ENCODE measurements at regions not wholly inside any gene's neighbourhood (a gene's known extent, or its start where the extent isn't known, plus 50 kb on each side); places are given as distances from the start of the nearest gene placed in this dataset.

DNA sequence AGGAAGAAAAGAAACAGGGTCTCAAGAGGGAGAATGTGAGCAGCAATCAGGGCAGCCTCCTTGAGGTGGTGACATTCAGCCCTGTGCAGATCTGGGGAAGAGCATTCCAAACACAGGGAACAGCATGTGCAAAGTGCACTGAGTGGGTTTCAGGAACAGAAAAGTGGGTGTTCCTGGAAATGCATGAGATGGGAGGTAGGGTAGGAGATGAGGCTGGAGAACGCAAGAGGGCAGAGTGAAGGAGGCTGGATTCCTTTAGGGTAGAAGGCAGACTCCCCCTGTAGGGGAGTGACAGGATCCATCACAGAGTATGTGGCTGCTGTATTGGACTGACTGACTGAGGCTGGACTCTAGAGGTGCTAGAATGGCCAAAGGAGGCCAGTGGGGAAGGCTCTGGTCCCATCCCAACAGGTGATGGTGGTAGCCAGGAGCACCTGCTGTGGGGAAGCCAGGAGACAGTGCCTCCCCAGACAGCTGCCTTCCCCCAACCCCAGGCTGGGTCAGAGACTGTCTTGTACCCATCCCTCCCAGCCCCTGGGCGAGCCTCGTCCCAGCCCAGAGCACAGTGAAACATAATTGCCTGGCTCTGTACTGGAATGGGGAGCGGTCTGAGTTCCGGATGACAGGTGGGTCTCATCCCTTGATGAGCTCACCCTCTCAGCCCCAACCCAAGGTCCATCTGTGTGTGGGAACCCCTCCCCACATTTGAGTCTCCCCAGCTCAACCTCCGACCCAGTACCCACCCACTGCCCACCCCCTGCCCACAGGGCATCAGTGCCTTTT lies 419.4 kb downstream of the MN1 start:
- Histone ChIP-seq H3K14ac (ENCODE audit: insufficient read depth, low read length) (no peak overlapping the region), H2BK120ac (ENCODE audit: low read depth, low read length, poor library complexity, severe bottlenecking) (no peak overlapping the region), H3K23ac (ENCODE audit: insufficient read length, low read depth, low read length) (no peak overlapping the region), H3T11ph (ENCODE audit: low read length) (no peak overlapping the region), H3K79me2 (ENCODE audit: insufficient read depth, low read length) (no peaks in the 10 kb centered on the region), H3K27ac (ENCODE audit: insufficient read length, low read depth, low read length) (no peak overlapping the region), H4K8ac (replicated peaks; ENCODE audit: insufficient read length, low read depth, low read length) (no peak overlapping the region), H2BK5ac (ENCODE audit: insufficient read length, low read length) (no peak overlapping the region), H3K9me3 (ENCODE audit: control insufficient read depth, low read depth, low read length) (no peaks in the 10 kb centered on the region), H3K18ac (ENCODE audit: insufficient read length, low read depth, low read length) (no peak overlapping the region), H3K27me3 (ENCODE audit: insufficient read depth, low read length) (no peaks in the 10 kb centered on the region), H4K5ac (ENCODE audit: insufficient read length, low read depth, low read length) (no peak overlapping the region), H4K91ac (ENCODE audit: insufficient read length, low read depth, low read length) (no peak overlapping the region), H3K4me2 (ENCODE audit: insufficient read depth, insufficient read length, low read length) (no peak overlapping the region), H2BK15ac (ENCODE audit: low read depth, low read length) (no peak overlapping the region), H2BK12ac (ENCODE audit: insufficient read length, low read depth, low read length) (no peak overlapping the region), H3K23me2 (ENCODE audit: insufficient read length, low read depth, low read length, poor library complexity, severe bottlenecking) (peaks cover 2% of the 10 kb centered on the region), H2BK20ac (ENCODE audit: low read depth, low read length, poor library complexity, severe bottlenecking) (no peak overlapping the region), H2AFZ (ENCODE audit: low read length) (no peak overlapping the region), H3K56ac (ENCODE audit: insufficient read length, low read depth, low read length) (no peak overlapping the region), H3K9ac (ENCODE audit: extremely low read depth, insufficient read length, low read length) (no peak overlapping the region), H3K4ac (ENCODE audit: low read depth, low read length) (no peak overlapping the region), H4K20me1 (ENCODE audit: control insufficient read depth, insufficient read depth, insufficient read length) (no peaks in the 10 kb centered on the region), H2AK5ac (ENCODE audit: insufficient read length, low read length) (no peak overlapping the region), H3K79me1 (ENCODE audit: insufficient read depth, low read depth, low read length, poor library complexity, severe bottlenecking) (no peaks in the 10 kb centered on the region), H3K4me1 (ENCODE audit: insufficient read depth, low read length) (no peaks in the 10 kb centered on the region)
- H3K27ac Mint-ChIP-seq: no peak overlapping the region
- no peaks in the 10 kb centered on the region for H3K9me3 Mint-ChIP-seq
- H3K4me3 Mint-ChIP-seq: no peak overlapping the region
- H3K27me3 Mint-ChIP-seq (ENCODE audit: low read depth): peaks cover 4% of the 10 kb centered on the region; the same call in 1 of the 2 replicates
- peaks cover 4 to 23% of the 10 kb centered on the region in 2 experiments; a peak in 3 of 4 replicates for H3K4me1 Mint-ChIP-seq
- no CpG with 5 or more reads among the region's 6 CpGs for WGBS (ENCODE audit: extremely low coverage, insufficient read length, low lambda C conversion rate)
- TF ChIP-seq, protein P1, sequence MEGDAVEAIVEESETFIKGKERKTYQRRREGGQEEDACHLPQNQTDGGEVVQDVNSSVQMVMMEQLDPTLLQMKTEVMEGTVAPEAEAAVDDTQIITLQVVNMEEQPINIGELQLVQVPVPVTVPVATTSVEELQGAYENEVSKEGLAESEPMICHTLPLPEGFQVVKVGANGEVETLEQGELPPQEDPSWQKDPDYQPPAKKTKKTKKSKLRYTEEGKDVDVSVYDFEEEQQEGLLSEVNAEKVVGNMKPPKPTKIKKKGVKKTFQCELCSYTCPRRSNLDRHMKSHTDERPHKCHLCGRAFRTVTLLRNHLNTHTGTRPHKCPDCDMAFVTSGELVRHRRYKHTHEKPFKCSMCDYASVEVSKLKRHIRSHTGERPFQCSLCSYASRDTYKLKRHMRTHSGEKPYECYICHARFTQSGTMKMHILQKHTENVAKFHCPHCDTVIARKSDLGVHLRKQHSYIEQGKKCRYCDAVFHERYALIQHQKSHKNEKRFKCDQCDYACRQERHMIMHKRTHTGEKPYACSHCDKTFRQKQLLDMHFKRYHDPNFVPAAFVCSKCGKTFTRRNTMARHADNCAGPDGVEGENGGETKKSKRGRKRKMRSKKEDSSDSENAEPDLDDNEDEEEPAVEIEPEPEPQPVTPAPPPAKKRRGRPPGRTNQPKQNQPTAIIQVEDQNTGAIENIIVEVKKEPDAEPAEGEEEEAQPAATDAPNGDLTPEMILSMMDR (conservative IDR thresholded peaks at IDR 0.05): peak; percentile 64
- H3K36me3 Mint-ChIP-seq (ENCODE audit: insufficient read depth in 1 of 3, low read depth in 3 of 3): no peaks in the 10 kb centered on the region
- DNase-seq: peak; percentile 61
